Adrenal gland (tissue), 5 donors: ENCODE measurements at regions not wholly inside any gene's neighbourhood (a gene's known extent, or its start where the extent isn't known, plus 50 kb on each side); places are given as distances from the start of the nearest gene placed in this dataset.

Source experiments
- POLR2A ChIP-seq, 2 donors: fragments of 450-650 bp; IDR thresholded peaks; one replicate each; pipeline ENCODE4 v1.6.1; 2017; ENCODE audit warnings: antibody characterized with exemption in 2 of 2, mild to moderate bottlenecking in 2 of 2, moderate library complexity in 1 of 2
- TF ChIP-seq, protein P1 (sequence below), 6 experiments: fragments of 450-650 bp in 4 of 6; fragments of 200-600 bp in 2 of 6; sonication (generic) in 1 of 6; IDR thresholded peaks; 1 replicate in 5 of 6; 2 replicates in 1 of 6; pipeline versions ENCODE4 v1.5.1 to v1.8.0; 2016 to 2021; ENCODE audit warnings: antibody characterized with exemption in 6 of 6, mild to moderate bottlenecking in 2 of 6, moderate library complexity in 1 of 6
- donor health status: DM: no; HTN: no; CAD: no.

DNA sequence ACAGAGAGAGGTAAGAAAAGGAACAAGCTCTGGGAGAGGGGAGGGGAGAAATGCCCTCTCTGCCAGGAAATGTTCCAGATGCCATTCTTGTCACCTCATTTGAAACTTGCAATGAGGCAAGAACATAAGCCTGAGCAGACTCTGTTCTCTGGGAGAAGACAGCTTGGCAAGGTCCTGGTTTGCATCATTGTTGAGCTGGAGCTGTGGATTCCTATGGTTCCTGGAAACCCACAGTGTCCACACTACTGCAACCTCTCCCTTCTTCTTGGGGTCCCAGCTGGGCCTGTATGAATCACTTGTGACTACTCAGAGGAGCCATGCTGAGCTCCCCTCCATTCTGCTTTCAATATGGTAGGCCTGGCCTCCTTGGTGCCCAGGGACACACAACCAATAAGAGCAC is 60.8 kb upstream of the HECTD2 start:
- TF ChIP-seq, protein P1, sequence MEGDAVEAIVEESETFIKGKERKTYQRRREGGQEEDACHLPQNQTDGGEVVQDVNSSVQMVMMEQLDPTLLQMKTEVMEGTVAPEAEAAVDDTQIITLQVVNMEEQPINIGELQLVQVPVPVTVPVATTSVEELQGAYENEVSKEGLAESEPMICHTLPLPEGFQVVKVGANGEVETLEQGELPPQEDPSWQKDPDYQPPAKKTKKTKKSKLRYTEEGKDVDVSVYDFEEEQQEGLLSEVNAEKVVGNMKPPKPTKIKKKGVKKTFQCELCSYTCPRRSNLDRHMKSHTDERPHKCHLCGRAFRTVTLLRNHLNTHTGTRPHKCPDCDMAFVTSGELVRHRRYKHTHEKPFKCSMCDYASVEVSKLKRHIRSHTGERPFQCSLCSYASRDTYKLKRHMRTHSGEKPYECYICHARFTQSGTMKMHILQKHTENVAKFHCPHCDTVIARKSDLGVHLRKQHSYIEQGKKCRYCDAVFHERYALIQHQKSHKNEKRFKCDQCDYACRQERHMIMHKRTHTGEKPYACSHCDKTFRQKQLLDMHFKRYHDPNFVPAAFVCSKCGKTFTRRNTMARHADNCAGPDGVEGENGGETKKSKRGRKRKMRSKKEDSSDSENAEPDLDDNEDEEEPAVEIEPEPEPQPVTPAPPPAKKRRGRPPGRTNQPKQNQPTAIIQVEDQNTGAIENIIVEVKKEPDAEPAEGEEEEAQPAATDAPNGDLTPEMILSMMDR (IDR thresholded peaks at IDR 0.05) = no peak
- no peak for TF ChIP-seq POLR2A (IDR thresholded peaks at IDR 0.05)
